ENCODE measurements at regions not wholly inside any gene's neighbourhood (a gene's known extent, or its start where the extent isn't known, plus 50 kb on each side); places are given as distances from the start of the nearest gene placed in this dataset.

DNA sequence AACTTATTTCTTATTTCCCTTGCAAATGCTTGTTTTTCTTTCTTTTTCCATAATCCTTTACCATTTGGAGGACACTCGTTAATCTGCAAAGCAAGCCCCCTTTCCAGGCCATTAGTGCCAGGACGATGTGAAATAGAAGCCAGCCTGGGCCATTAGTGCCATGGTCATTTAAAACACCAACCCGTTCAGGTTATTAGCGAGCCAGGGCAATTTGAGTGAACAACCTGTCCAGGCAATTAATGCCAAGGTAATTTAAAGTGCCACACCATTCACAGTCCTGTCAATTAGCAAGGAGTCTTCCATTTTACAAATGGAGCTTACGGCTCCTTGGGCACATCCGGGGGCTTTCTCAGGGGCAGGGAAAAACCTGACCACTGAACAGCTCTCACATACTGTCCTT is 370.6 kb downstream of the HRH4 start:
- TF ChIP-seq, protein P1, sequence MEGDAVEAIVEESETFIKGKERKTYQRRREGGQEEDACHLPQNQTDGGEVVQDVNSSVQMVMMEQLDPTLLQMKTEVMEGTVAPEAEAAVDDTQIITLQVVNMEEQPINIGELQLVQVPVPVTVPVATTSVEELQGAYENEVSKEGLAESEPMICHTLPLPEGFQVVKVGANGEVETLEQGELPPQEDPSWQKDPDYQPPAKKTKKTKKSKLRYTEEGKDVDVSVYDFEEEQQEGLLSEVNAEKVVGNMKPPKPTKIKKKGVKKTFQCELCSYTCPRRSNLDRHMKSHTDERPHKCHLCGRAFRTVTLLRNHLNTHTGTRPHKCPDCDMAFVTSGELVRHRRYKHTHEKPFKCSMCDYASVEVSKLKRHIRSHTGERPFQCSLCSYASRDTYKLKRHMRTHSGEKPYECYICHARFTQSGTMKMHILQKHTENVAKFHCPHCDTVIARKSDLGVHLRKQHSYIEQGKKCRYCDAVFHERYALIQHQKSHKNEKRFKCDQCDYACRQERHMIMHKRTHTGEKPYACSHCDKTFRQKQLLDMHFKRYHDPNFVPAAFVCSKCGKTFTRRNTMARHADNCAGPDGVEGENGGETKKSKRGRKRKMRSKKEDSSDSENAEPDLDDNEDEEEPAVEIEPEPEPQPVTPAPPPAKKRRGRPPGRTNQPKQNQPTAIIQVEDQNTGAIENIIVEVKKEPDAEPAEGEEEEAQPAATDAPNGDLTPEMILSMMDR (IDR thresholded peaks at IDR 0.05) = no peak
- TF ChIP-seq POLR2A (IDR thresholded peaks at IDR 0.05) (no peak), POLR2AphosphoS5 (IDR thresholded peaks at IDR 0.05) (no peak)
